NCI-H69 (cell line): ENCODE measurements at regions not wholly inside any gene's neighbourhood (a gene's known extent, or its start where the extent isn't known, plus 50 kb on each side); places are given as distances from the start of the nearest gene placed in this dataset.
"Not testable (repeated sequence)": the region's sequence is repeated elsewhere in the genome, so short reads cannot be mapped to it uniquely, and the experiment has no call there.

Experiments used
- DNase-seq: peaks from one replicate; lab custom pipeline; 2025; lab: John Stamatoyannopoulos, UW

GRCh38 chr10:84704101-84704500, 375.7 kb downstream of the CCSER2 start:
- no peak for DNase-seq

- no peak for DNase-seq
These were observed 378.0 kb downstream of the CCSER2 start for GRCh38 chr10:84706431-84706830.

- DNase-seq: no peak
These were observed 378.5 kb downstream of the CCSER2 start for GRCh38 chr10:84706875-84707274.

GRCh38 chr10:84715911-84716310, 387.5 kb downstream of the CCSER2 start:
- peak; percentile 61 for DNase-seq

GRCh38 chr10:84718877-84719616, 390.7 kb downstream of the CCSER2 start:
- DNase-seq: no peak

- no peak for DNase-seq
These were observed 391.3 kb downstream of the CCSER2 start for GRCh38 chr10:84719687-84720086.

- peak; percentile 2 for DNase-seq
These were observed 399.0 kb downstream of the CCSER2 start for GRCh38 chr10:84727398-84727797.

GRCh38 chr10:84739126-84739525, 410.7 kb downstream of the CCSER2 start:
- not testable (repeated sequence) for DNase-seq

- DNase-seq: peak; percentile 5
These were observed 411.3 kb downstream of the CCSER2 start for GRCh38 chr10:84739641-84740040.

- DNase-seq: peak; percentile 5
These were observed 415.1 kb downstream of the CCSER2 start for GRCh38 chr10:84743483-84743882.

- DNase-seq: no peak
These were observed 426.9 kb downstream of the CCSER2 start for GRCh38 chr10:84755311-84755710.

- not testable (repeated sequence) for DNase-seq
These were observed 428.3 kb downstream of the CCSER2 start for GRCh38 chr10:84756653-84757052.

- peak; percentile 68 for DNase-seq
These were observed 433.7 kb downstream of the CCSER2 start for GRCh38 chr10:84761994-84762614.

- DNase-seq: peak; percentile 9
These were observed 434.5 kb downstream of the CCSER2 start for GRCh38 chr10:84762754-84763394.

GRCh38 chr10:84763965-84764364, 435.6 kb downstream of the CCSER2 start:
- DNase-seq: peak; percentile 4

- DNase-seq: no peak
These were observed 436.7 kb downstream of the CCSER2 start for GRCh38 chr10:84765086-84765485.

- DNase-seq: no peak
These were observed 437.3 kb downstream of the CCSER2 start for GRCh38 chr10:84765656-84766055.

- no peak for DNase-seq
These were observed 438.5 kb downstream of the CCSER2 start for GRCh38 chr10:84766923-84767322.

GRCh38 chr10:84768132-84768531, 439.7 kb downstream of the CCSER2 start:
- no peak for DNase-seq

GRCh38 chr10:84770824-84771223, 442.4 kb downstream of the CCSER2 start:
- DNase-seq: no peak

GRCh38 chr10:84783386-84783785, 455.0 kb downstream of the CCSER2 start:
- DNase-seq: peak; percentile 85

- DNase-seq: peak; percentile 75
These were observed 455.5 kb downstream of the CCSER2 start for GRCh38 chr10:84783909-84784308.

GRCh38 chr10:84784749-84785148, 456.4 kb downstream of the CCSER2 start:
- DNase-seq: no peak
